IMR-90 (cell line): ENCODE measurements at regions not wholly inside any gene's neighbourhood (a gene's known extent, or its start where the extent isn't known, plus 50 kb on each side); places are given as distances from the start of the nearest gene placed in this dataset.

Experiments used
- ATAC-seq: fragments of 200-7000 bp; cut with Tn5 transposase; 2 replicates; pipeline ENCODE4 v1.9.1; 2020; ENCODE audit warnings: low read depth, mild to moderate bottlenecking, moderate library complexity
- BruUV-seq: library from RNA; stranded (reverse); fragments of 400-500 nt; replicated peaks from 2 replicates; lab custom pipeline; 2021; lab: Mats Ljungman, UMichigan
- CTCF ChIA-PET: fragments of 300-600 bp; formaldehyde crosslinking; extraction: SDS; loops from one replicate; lab custom pipeline; 2021; ENCODE audit warnings: antibody characterized with exemption; lab: Yijun Ruan, JAX
- POLR2A ChIA-PET: fragments of 300-600 bp; sonication (Branson Sonifier 250); formaldehyde crosslinking; loops from one replicate; lab custom pipeline; 2022; ENCODE audit warnings: antibody characterized with exemption; ENCODE audit not compliant: unreplicated experiment; lab: Charles Lee
- DNase-seq: peaks from one replicate; pipeline ENCODE4 v3.0.0; 2013
- H2AFZ ChIP-seq: replicated peaks from 2 replicates; pipeline ENCODE3; 2013; ENCODE audit warnings: low read length, mild to moderate bottlenecking; ENCODE audit not compliant: poor library complexity
- H2AK5ac ChIP-seq: 2 replicates; pipeline ENCODE4 v1.6.1; 2013; ENCODE audit warnings: low read depth, low read length, inconsistent platforms
- H2AK9ac ChIP-seq: replicated peaks from 2 replicates; pipeline ENCODE3; 2013; ENCODE audit warnings: mild to moderate bottlenecking, low read depth, low read length, moderate library complexity; ENCODE audit not compliant: poor library complexity
- H2BK120ac ChIP-seq: 2 replicates; pipeline ENCODE4 v1.6.1; 2013; ENCODE audit warnings: low read depth, low read length, inconsistent platforms
- H2BK15ac ChIP-seq: 3 replicates; pipeline ENCODE4 v1.6.1; 2013; ENCODE audit warnings: low read depth, low read length, inconsistent platforms
- H2BK20ac ChIP-seq: 2 replicates; pipeline ENCODE4 v1.6.1; 2013; ENCODE audit warnings: low read depth, mild to moderate bottlenecking, inconsistent platforms, low read length, moderate library complexity
- H2BK5ac ChIP-seq: 2 replicates; pipeline ENCODE4 v1.6.1; 2013; ENCODE audit warnings: mild to moderate bottlenecking, low read depth, low read length, inconsistent platforms; ENCODE audit not compliant: poor library complexity, severe bottlenecking
- H3K14ac ChIP-seq: replicated peaks from 2 replicates; pipeline ENCODE4 v1.6.1; 2013; ENCODE audit warnings: low read depth, low read length, inconsistent platforms
- H3K18ac ChIP-seq: 2 replicates; pipeline ENCODE4 v1.6.1; 2013; ENCODE audit warnings: low read depth, low read length, control low read depth
- H3K23ac ChIP-seq: 2 replicates; pipeline ENCODE4 v1.6.1; 2013; ENCODE audit warnings: low read depth, low read length, inconsistent platforms
- H3K27ac ChIP-seq: 2 replicates; pipeline ENCODE4 v1.5.1; 2013; ENCODE audit warnings: mild to moderate bottlenecking, control low read depth, low read length; ENCODE audit not compliant: insufficient read depth
- H3K27me3 ChIP-seq: 2 replicates; pipeline ENCODE4 v1.6.1; 2013; ENCODE audit warnings: low read length; ENCODE audit not compliant: control insufficient read depth, insufficient read depth
- H3K36me3 ChIP-seq: 2 replicates; pipeline ENCODE4 v1.6.1; 2013; ENCODE audit warnings: low read length, mixed read lengths; ENCODE audit not compliant: control insufficient read depth, insufficient read depth
- H3K4ac ChIP-seq: 2 replicates; pipeline ENCODE4 v1.6.1; 2013; ENCODE audit warnings: low read depth, low read length, inconsistent platforms
- H3K4me1 ChIP-seq: 2 replicates; pipeline ENCODE4 v1.6.1; 2013; ENCODE audit warnings: low read length, mixed read lengths; ENCODE audit not compliant: control insufficient read depth, insufficient read depth
- H3K4me2 ChIP-seq: 2 replicates; pipeline ENCODE4 v1.6.1; 2013; ENCODE audit warnings: low read depth, mild to moderate bottlenecking, control low read depth, low read length, moderate library complexity
- H3K4me3 ChIP-seq: 2 replicates; pipeline ENCODE4 v1.5.1; 2013; ENCODE audit warnings: low read depth, mild to moderate bottlenecking, control low read depth, low read length, moderate library complexity; ENCODE audit not compliant: insufficient read depth
- H3K56ac ChIP-seq: 2 replicates; pipeline ENCODE4 v1.6.1; 2013; ENCODE audit warnings: low read length, inconsistent platforms; ENCODE audit not compliant: insufficient read depth; ENCODE audit errors: extremely low read depth
- H3K79me1 ChIP-seq, 2 experiments: 2 replicates each; pipeline ENCODE4 v1.6.1; 2013; ENCODE audit warnings: low read length in 2 of 2, inconsistent platforms in 1 of 2, low read depth in 1 of 2
- H3K9ac ChIP-seq: 2 replicates; pipeline ENCODE4 v1.6.1; 2013; ENCODE audit warnings: low read depth, low read length, control low read depth
- H3K9me1 ChIP-seq: 2 replicates; pipeline ENCODE4 v1.6.1; 2013; ENCODE audit warnings: low read length, inconsistent platforms; ENCODE audit not compliant: insufficient read depth
- H3K9me3 ChIP-seq: 2 replicates; pipeline ENCODE4 v1.6.1; 2013; ENCODE audit warnings: low read length; ENCODE audit not compliant: control insufficient read depth, insufficient read depth
- H4K20me1 ChIP-seq: 2 replicates; pipeline ENCODE4 v1.6.1; 2013; ENCODE audit warnings: low read length, inconsistent platforms; ENCODE audit not compliant: insufficient read depth
- H4K5ac ChIP-seq: 2 replicates; pipeline ENCODE4 v1.6.1; 2013; ENCODE audit warnings: mild to moderate bottlenecking, low read depth, low read length, control low read depth
- H4K8ac ChIP-seq, 2 experiments: 2 replicates each; pipeline ENCODE4 v1.6.1; 2013; ENCODE audit warnings: low read depth in 2 of 2, low read length in 2 of 2, control low read depth in 1 of 2, inconsistent platforms in 1 of 2
- H4K91ac ChIP-seq: 2 replicates; pipeline ENCODE4 v1.6.1; 2013; ENCODE audit warnings: low read depth, low read length, inconsistent platforms; ENCODE audit not compliant: insufficient read depth
- BHLHE40 ChIP-seq: fragments of 150-350 bp; IDR thresholded peaks from 2 replicates; pipeline ENCODE4 v1.6.1; 2016; ENCODE audit warnings: mild to moderate bottlenecking, low read depth, low read length
- CEBPB ChIP-seq: IDR thresholded peaks from 2 replicates; pipeline ENCODE4 v1.6.1; 2012; ENCODE audit warnings: low read depth, low read length, improper control_type of control experiment
- CHD1 ChIP-seq: IDR thresholded peaks from 2 replicates; pipeline ENCODE4 v1.6.1; 2012; ENCODE audit warnings: low read depth, low read length, improper control_type of control experiment
- FOS ChIP-seq: fragments of 150-350 bp; IDR thresholded peaks from 2 replicates; pipeline ENCODE4 v1.6.1; 2016; ENCODE audit warnings: low read depth, low read length
- MAFK ChIP-seq: IDR thresholded peaks from 2 replicates; pipeline ENCODE4 v1.6.1; 2012; ENCODE audit warnings: low read depth, low read length, improper control_type of control experiment
- MAZ ChIP-seq: IDR thresholded peaks from 2 replicates; pipeline ENCODE4 v1.6.1; 2012; ENCODE audit warnings: low read depth, mild to moderate bottlenecking, low read length, improper control_type of control experiment, moderate library complexity, borderline replicate concordance
- MXI1 ChIP-seq: IDR thresholded peaks from 2 replicates; pipeline ENCODE4 v1.6.1; 2012; ENCODE audit warnings: low read depth, mild to moderate bottlenecking, low read length, moderate library complexity, borderline replicate concordance
- NFE2L2 ChIP-seq: fragments of 150-350 bp; IDR thresholded peaks from 2 replicates; pipeline ENCODE4 v1.6.1; 2016; ENCODE audit warnings: low read depth, mild to moderate bottlenecking, low read length
- POLR2A ChIP-seq: IDR thresholded peaks from 2 replicates; pipeline ENCODE4 v1.6.1; 2012; ENCODE audit warnings: mild to moderate bottlenecking, low read depth, low read length
- RAD21 ChIP-seq: IDR thresholded peaks from 2 replicates; pipeline ENCODE4 v1.6.1; 2012; ENCODE audit warnings: low read length, improper control_type of control experiment
- RCOR1 ChIP-seq: IDR thresholded peaks from 2 replicates; pipeline ENCODE4 v1.6.1; 2012; ENCODE audit warnings: mild to moderate bottlenecking, low read length, improper control_type of control experiment; ENCODE audit not compliant: insufficient replicate concordance
- RFX5 ChIP-seq: IDR thresholded peaks from 2 replicates; pipeline ENCODE4 v1.8.0; 2012; ENCODE audit warnings: low read depth, mild to moderate bottlenecking, low read length, moderate library complexity
- SMC3 ChIP-seq: fragments of 150-350 bp; IDR thresholded peaks from 2 replicates; pipeline ENCODE4 v1.6.1; 2016; ENCODE audit warnings: low read depth, mild to moderate bottlenecking, antibody characterized with exemption, low read length, moderate library complexity
- WGBS, 2 experiments: methylation state at CpG; one replicate each; pipeline versions ENCODE4 v1.1.5 to v1.1.7; 2013; ENCODE audit warnings: missing lambda C conversion rate in 2 of 2; ENCODE audit not compliant: insufficient read length in 1 of 2; ENCODE audit errors: extremely low coverage in 2 of 2; 5-methylcytosine and 5-hydroxymethylcytosine counted together
- dilution Hi-C: fragments of 300-500 bp; cut with HindIII; formaldehyde crosslinking; loops from one replicate; pipeline ENCODE4 v1.14.3; 2018; ENCODE audit warnings: low sequenced_read_pairs; ENCODE audit not compliant: unreplicated experiment
- in situ Hi-C: fragments of 300-500 bp; cut with MboI; formaldehyde crosslinking; loops from 3 replicates; pipeline ENCODE4 v1.14.3; 2019; ENCODE audit warnings: low sequenced_read_pairs, inconsistent platforms, mixed read lengths
- intact Hi-C: fragments of 100-400 bp; cut with micrococcal nuclease; formaldehyde crosslinking; loops from 2 replicates; pipeline ENCODE4 v1.10.0; 2022
- TF ChIP-seq, protein P1 (sequence below): conservative IDR thresholded peaks from 2 replicates; pipeline ENCODE4 v1.5.1; 2012; ENCODE audit warnings: mild to moderate bottlenecking, low read depth, low read length, improper control_type of control experiment
- TF ChIP-seq, protein P2 (sequence below): fragments of 150-350 bp; IDR thresholded peaks from 2 replicates; pipeline ENCODE4 v1.6.1; 2016; ENCODE audit warnings: low read depth, mild to moderate bottlenecking, low read length, moderate library complexity, borderline replicate concordance
- TF ChIP-seq, protein P3 (sequence below): fragments of 150-350 bp; IDR thresholded peaks from 2 replicates; pipeline ENCODE4 v1.6.1; 2017; ENCODE audit warnings: mild to moderate bottlenecking, antibody characterized with exemption, low read length, low read depth

DNA sequence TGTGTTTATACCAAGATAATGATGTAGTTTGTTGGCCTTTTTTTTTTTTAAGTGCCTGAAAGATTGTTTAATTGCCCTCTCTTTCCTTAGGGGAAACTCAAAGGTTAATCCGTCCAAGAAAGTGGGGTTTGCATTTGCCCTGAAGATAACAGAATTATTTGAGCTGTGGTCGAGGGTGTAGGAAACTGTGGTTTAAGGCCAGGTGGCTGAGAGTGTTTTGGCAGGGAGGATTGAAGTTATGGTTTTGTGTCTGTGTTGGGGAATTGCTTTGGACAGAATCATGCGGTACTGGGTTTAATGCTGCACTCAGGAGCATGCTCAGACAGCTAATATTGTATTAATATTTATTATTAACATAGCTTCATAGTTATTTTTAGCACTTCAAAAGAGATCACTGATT lies 509.8 kb downstream of the EBF1 start:
- Histone ChIP-seq H3K27me3 (no peaks in the 10 kb centered on the region), H3K9me1 (no peaks in the 10 kb centered on the region), H3K4me2 (no peak overlapping the region), H3K36me3 (no peaks in the 10 kb centered on the region), H4K20me1 (no peaks in the 10 kb centered on the region), H2BK5ac (no peak overlapping the region), H3K56ac (no peak overlapping the region), H2AFZ (no peak overlapping the region), H3K9me3 (no peaks in the 10 kb centered on the region; the same call in 1 of the 2 replicates), H2BK20ac (no peak overlapping the region), H2AK9ac (no peak overlapping the region), H3K4ac (no peak overlapping the region), H2AK5ac (no peak overlapping the region), H4K8ac (no peak overlapping the region), H2BK15ac (no peak overlapping the region), H3K9ac (no peak overlapping the region), H3K23ac (no peak overlapping the region), H3K4me1 (no peaks in the 10 kb centered on the region), H3K27ac (no peak overlapping the region), H3K4me3 (no peak overlapping the region), H3K18ac (no peak overlapping the region), H4K5ac (no peak overlapping the region), H3K14ac (no peak overlapping the region), H3K79me1 (no peaks in the 10 kb centered on the region), H2BK120ac (no peak overlapping the region), H4K91ac (no peak overlapping the region)
- ChIA-PET CTCF (no interaction called here), POLR2A (no interaction called here)
- dilution Hi-C loops (no loop called here), intact Hi-C loops (no loop called here), in situ Hi-C loops (no loop called here)
- TF ChIP-seq MAFK (no peak), RAD21 (no peak), RFX5 (no peak), RCOR1 (no peak), CHD1 (no peak), MXI1 (no peak), CEBPB (no peak), SMC3 (no peak), NFE2L2 (no peak), FOS (no peak), BHLHE40 (no peak), MAZ (no peak), POLR2A (no peak)
- TF ChIP-seq, protein P1, sequence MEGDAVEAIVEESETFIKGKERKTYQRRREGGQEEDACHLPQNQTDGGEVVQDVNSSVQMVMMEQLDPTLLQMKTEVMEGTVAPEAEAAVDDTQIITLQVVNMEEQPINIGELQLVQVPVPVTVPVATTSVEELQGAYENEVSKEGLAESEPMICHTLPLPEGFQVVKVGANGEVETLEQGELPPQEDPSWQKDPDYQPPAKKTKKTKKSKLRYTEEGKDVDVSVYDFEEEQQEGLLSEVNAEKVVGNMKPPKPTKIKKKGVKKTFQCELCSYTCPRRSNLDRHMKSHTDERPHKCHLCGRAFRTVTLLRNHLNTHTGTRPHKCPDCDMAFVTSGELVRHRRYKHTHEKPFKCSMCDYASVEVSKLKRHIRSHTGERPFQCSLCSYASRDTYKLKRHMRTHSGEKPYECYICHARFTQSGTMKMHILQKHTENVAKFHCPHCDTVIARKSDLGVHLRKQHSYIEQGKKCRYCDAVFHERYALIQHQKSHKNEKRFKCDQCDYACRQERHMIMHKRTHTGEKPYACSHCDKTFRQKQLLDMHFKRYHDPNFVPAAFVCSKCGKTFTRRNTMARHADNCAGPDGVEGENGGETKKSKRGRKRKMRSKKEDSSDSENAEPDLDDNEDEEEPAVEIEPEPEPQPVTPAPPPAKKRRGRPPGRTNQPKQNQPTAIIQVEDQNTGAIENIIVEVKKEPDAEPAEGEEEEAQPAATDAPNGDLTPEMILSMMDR, result no peak
- TF ChIP-seq, protein P2, sequence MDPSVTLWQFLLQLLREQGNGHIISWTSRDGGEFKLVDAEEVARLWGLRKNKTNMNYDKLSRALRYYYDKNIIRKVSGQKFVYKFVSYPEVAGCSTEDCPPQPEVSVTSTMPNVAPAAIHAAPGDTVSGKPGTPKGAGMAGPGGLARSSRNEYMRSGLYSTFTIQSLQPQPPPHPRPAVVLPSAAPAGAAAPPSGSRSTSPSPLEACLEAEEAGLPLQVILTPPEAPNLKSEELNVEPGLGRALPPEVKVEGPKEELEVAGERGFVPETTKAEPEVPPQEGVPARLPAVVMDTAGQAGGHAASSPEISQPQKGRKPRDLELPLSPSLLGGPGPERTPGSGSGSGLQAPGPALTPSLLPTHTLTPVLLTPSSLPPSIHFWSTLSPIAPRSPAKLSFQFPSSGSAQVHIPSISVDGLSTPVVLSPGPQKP, result no peak
- TF ChIP-seq, protein P3, sequence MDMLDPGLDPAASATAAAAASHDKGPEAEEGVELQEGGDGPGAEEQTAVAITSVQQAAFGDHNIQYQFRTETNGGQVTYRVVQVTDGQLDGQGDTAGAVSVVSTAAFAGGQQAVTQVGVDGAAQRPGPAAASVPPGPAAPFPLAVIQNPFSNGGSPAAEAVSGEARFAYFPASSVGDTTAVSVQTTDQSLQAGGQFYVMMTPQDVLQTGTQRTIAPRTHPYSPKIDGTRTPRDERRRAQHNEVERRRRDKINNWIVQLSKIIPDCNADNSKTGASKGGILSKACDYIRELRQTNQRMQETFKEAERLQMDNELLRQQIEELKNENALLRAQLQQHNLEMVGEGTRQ, result no peak
- ATAC-seq (no peak), DNase-seq (no peak)
- no TSS peak for BruUV-seq
- no CpG with 5 or more reads among the region's 3 CpGs for WGBS, 2 experiments
